A549 (cell line): ENCODE measurements at regions not wholly inside any gene's neighbourhood (a gene's known extent, or its start where the extent isn't known, plus 50 kb on each side); places are given as distances from the start of the nearest gene placed in this dataset.

ENCODE experiments used
- ATAC-seq, 2 experiments: fragments of 200-7000 bp in 1 of 2; fragments of >200 bp in 1 of 2; cut with Nextera tagmentation in 1 of 2; cut with Tn5 transposase in 1 of 2; 3 replicates each; pipeline versions ENCODE4 v1.8.0 to v1.9.1; 2018 to 2020; ENCODE audit warnings: mild to moderate bottlenecking in 1 of 2, moderate library complexity in 1 of 2
- CTCF ChIA-PET: fragments of 300-600 bp; sonication (Branson Sonifier 250); formaldehyde crosslinking; extraction: SDS; loops from one replicate; lab custom pipeline; 2021; ENCODE audit warnings: antibody characterized with exemption, inconsistent platforms; lab: Yijun Ruan, JAX
- POLR2A ChIA-PET: fragments of 350-600 bp; formaldehyde crosslinking; extraction: SDS; loops from one replicate; lab custom pipeline; 2021; ENCODE audit warnings: antibody characterized with exemption, inconsistent platforms; lab: Yijun Ruan, JAX
- DNase-seq, 2 experiments: peaks; one replicate each; pipeline versions ENCODE4 v3.0.0 to v3.0.0-alpha.2; 2011 to 2016; ENCODE audit warnings: low read depth in 1 of 2, low spot score in 1 of 2
- FAIRE-seq: peaks from 2 replicates; lab custom pipeline; 2011; peaks lifted over from hg19 to GRCh38; lab: Jason Lieb, UNC
- H3K27ac ChIP-seq, 2 experiments: fragments of >200 bp; sonication (Bioruptor Twin); formaldehyde crosslinking; 3 replicates each; pipeline ENCODE4 v1.5.1; 2016 to 2017
- H3K4me1 ChIP-seq: fragments of >200 bp; sonication (Bioruptor Twin); formaldehyde crosslinking; 3 replicates; pipeline ENCODE4 v1.6.1; 2016
- H3K4me2 ChIP-seq: fragments of >200 bp; sonication (Bioruptor Twin); formaldehyde crosslinking; 3 replicates; pipeline ENCODE4 v1.6.1; 2016
- H3K4me3 ChIP-seq: fragments of >200 bp; sonication (Bioruptor Twin); formaldehyde crosslinking; 3 replicates; pipeline ENCODE4 v1.5.1; 2016
- H3K9me3 ChIP-seq: fragments of >200 bp; sonication (Bioruptor Twin); formaldehyde crosslinking; 3 replicates; pipeline ENCODE4 v1.6.1; 2016
- BCL3 ChIP-seq: fragments of >200 bp; sonication (Bioruptor Twin); formaldehyde crosslinking; IDR thresholded peaks from 3 replicates; pipeline ENCODE4 v1.6.1; 2016
- CBX2 ChIP-seq: fragments of 200-600 bp; sonication (generic); IDR thresholded peaks from 2 replicates; pipeline ENCODE4 v1.6.1; 2016; ENCODE audit warnings: low read depth, mild to moderate bottlenecking, borderline replicate concordance
- CHD2 ChIP-seq: fragments of 150-350 bp; IDR thresholded peaks from 2 replicates; pipeline ENCODE4 v1.6.1; 2014; ENCODE audit warnings: low read length; ENCODE audit not compliant: partially characterized antibody
- CTCF ChIP-seq: fragments of >200 bp; sonication (Bioruptor Twin); formaldehyde crosslinking; IDR thresholded peaks from 3 replicates; pipeline ENCODE4 v1.5.1; 2016
- EHF ChIP-seq: fragments of 250-450 bp; sonication (Bioruptor Pico); IDR thresholded peaks from 2 replicates; pipeline ENCODE4 v1.5.0; 2020; ENCODE audit warnings: mild to moderate bottlenecking
- ESRRA ChIP-seq: fragments of 150-350 bp; IDR thresholded peaks from 2 replicates; pipeline ENCODE4 v1.6.1; 2014; ENCODE audit warnings: mild to moderate bottlenecking, low read length, borderline replicate concordance
- FOSL2 ChIP-seq, 2 experiments: fragments of 450-650 bp in 1 of 2; fragments of >200 bp in 1 of 2; sonication (Bioruptor Twin) in 1 of 2; formaldehyde crosslinking; IDR thresholded peaks; 2 replicates each; pipeline versions ENCODE4 v1.5.0 to v1.6.1; 2016 to 2020; ENCODE audit warnings: mild to moderate bottlenecking in 1 of 2, moderate library complexity in 1 of 2
- FOXS1 ChIP-seq: fragments of 250-450 bp; sonication (Bioruptor Pico); IDR thresholded peaks from 2 replicates; pipeline ENCODE4 v1.5.0; 2020; ENCODE audit warnings: mild to moderate bottlenecking, moderate library complexity
- HOXA7 ChIP-seq: fragments of 250-450 bp; sonication (Bioruptor Pico); IDR thresholded peaks from 2 replicates; pipeline ENCODE4 v1.5.0; 2020; ENCODE audit warnings: mild to moderate bottlenecking, moderate library complexity
- KDM1A ChIP-seq: fragments of 200-600 bp; sonication (generic); IDR thresholded peaks from 2 replicates; pipeline ENCODE4 v1.6.1; 2016; ENCODE audit warnings: low read depth, mild to moderate bottlenecking
- MAZ ChIP-seq: fragments of 150-350 bp; IDR thresholded peaks from 2 replicates; pipeline ENCODE4 v1.6.1; 2014; ENCODE audit warnings: antibody characterized with exemption, low read depth, low read length, borderline replicate concordance
- MYC ChIP-seq: IDR thresholded peaks from 2 replicates; pipeline ENCODE4 v1.6.1; 2012; ENCODE audit warnings: mild to moderate bottlenecking, inconsistent platforms, low read length, improper control_type of control experiment, borderline replicate concordance
- NFE2L2 ChIP-seq: fragments of 150-350 bp; conservative IDR thresholded peaks from 2 replicates; pipeline ENCODE4 v1.6.1; 2014; ENCODE audit warnings: low read length
- NR3C1 ChIP-seq: fragments of >200 bp; sonication (Bioruptor Twin); formaldehyde crosslinking; IDR thresholded peaks from 3 replicates; pipeline ENCODE4 v1.6.1; 2017
- PHF8 ChIP-seq: fragments of 200-600 bp; sonication (generic); IDR thresholded peaks from 2 replicates; pipeline ENCODE4 v1.6.1; 2016; ENCODE audit warnings: low read depth, mild to moderate bottlenecking, antibody characterized with exemption, moderate library complexity, borderline replicate concordance
- RAD21 ChIP-seq, 2 experiments: fragments of >200 bp in 1 of 2; sonication (Bioruptor Twin) in 1 of 2; formaldehyde crosslinking in 1 of 2; IDR thresholded peaks in 1 of 2; conservative IDR thresholded peaks in 1 of 2; 2 replicates in 1 of 2; 3 replicates in 1 of 2; pipeline ENCODE4 v1.6.1; 2012 to 2018; ENCODE audit warnings: inconsistent platforms in 1 of 2
- RFX5 ChIP-seq: fragments of 450-650 bp; IDR thresholded peaks from 2 replicates; pipeline ENCODE4 v1.7.1; 2014; ENCODE audit warnings: antibody characterized with exemption, mild to moderate bottlenecking, moderate library complexity
- RNF2 ChIP-seq: fragments of 200-600 bp; sonication (generic); IDR thresholded peaks from 2 replicates; pipeline ENCODE4 v1.6.1; 2016; ENCODE audit warnings: low read depth, mild to moderate bottlenecking, antibody characterized with exemption, moderate library complexity, borderline replicate concordance
- TFCP2L1 ChIP-seq: fragments of 250-450 bp; sonication (Bioruptor Pico); IDR thresholded peaks from 2 replicates; pipeline ENCODE4 v1.5.0; 2021; ENCODE audit warnings: mild to moderate bottlenecking
- ZC3H11A ChIP-seq: fragments of 450-650 bp; IDR thresholded peaks from 2 replicates; pipeline ENCODE4 v1.6.1; 2014; ENCODE audit warnings: antibody characterized with exemption, mild to moderate bottlenecking
- ZNF302 ChIP-seq: fragments of 250-450 bp; sonication (Bioruptor Pico); IDR thresholded peaks from 2 replicates; pipeline ENCODE4 v1.9.0; 2021; ENCODE audit warnings: inconsistent platforms, mild to moderate bottlenecking, moderate library complexity
- WGBS: methylation state at CpG from one replicate; pipeline ENCODE4 v1.1.6; 2017; ENCODE audit errors: missing lambda C conversion rate; 5-methylcytosine and 5-hydroxymethylcytosine counted together
- TF ChIP-seq, protein P1 (sequence below): IDR thresholded peaks from 2 replicates; pipeline ENCODE4 v1.6.1; 2012
- TF ChIP-seq, protein P2 (sequence below): IDR thresholded peaks from 2 replicates; pipeline ENCODE4 v1.6.1; 2012
- TF ChIP-seq, protein P3 (sequence below): fragments of 250-450 bp; sonication (Bioruptor Pico); IDR thresholded peaks from 2 replicates; pipeline ENCODE4 v1.5.0; 2020; ENCODE audit warnings: low read depth, mild to moderate bottlenecking, moderate library complexity

DNA sequence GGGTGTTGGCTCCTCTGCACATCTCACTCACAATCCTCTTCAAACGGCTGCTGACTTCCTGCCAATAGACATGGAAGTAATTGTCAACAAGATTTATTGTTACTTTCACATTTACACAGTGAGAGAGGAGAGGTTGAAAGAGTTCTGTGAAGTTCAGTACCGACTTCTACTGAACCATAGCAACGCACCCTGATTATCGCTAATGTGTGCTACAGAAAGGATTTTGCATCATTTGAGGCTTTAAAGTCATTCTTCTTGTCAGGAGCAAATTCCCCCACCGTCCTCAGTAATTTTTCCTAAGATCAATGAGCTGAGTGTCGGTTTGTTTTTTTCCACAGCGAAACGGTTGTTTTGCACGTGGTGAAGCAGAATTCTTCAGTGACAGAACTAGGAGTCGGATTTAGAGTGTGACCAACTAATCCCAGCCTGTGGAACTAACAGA, 361.0 kb downstream of the ADGRL2 start:
- ATAC-seq, result no peak
- H3K4me1 ChIP-seq, result peaks cover 6% of the 10 kb centered on the region; the same call in 1 of the 3 replicates
- 41% methylated on average over 10 of the region's 10 CpGs for WGBS
- H3K4me3 ChIP-seq, result no peak overlapping the region
- CTCF ChIA-PET, result no interaction called here
- peak overlapping the region; percentile 41; the same call in 1 of the 3 replicates for H3K4me2 ChIP-seq
- no peak overlapping the region for H3K27ac ChIP-seq
- H3K9me3 ChIP-seq, result no peaks in the 10 kb centered on the region
- FAIRE-seq, result no peak
- POLR2A ChIA-PET, result no interaction called here
- TF ChIP-seq CTCF (no peak), KDM1A (no peak), TFCP2L1 (no peak), CBX2 (no peak), RFX5 (no peak), ZC3H11A (no peak), NR3C1 (no peak), RAD21 (conservative IDR thresholded peaks at IDR 0.05 in 1 of 2, IDR thresholded peaks at IDR 0.05 in 1 of 2) (no peak), PHF8 (no peak)
- TF ChIP-seq, protein P1, sequence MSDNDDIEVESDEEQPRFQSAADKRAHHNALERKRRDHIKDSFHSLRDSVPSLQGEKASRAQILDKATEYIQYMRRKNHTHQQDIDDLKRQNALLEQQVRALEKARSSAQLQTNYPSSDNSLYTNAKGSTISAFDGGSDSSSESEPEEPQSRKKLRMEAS, result no peak
- no peak for DNase-seq

DNA sequence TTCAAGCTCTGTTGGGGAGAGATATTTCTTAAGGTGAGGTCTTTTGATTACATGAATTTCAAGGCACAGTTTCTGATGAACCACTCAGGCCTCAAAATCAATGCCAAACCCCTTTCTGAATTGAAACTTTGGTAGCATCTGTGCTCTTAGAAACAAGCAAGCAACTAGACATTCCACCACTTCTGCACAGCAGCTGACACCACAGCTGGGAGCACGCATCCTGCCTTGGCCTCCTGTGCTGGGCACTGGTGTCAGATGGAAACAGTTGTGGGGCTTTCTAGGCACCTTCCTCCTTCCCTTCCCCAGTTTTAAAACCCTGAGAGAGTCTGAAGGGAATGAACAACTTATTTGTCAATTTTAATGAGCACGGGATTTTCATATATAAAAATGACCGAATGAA, 360.2 kb downstream of the ADGRL2 start:
- no peak overlapping the region for H3K27ac ChIP-seq
- ATAC-seq (no peak), DNase-seq (no peak), FAIRE-seq (no peak)
- H3K4me3 ChIP-seq, result no peak overlapping the region
- TF ChIP-seq MYC (no peak), MAZ (no peak), FOSL2 (IDR thresholded peaks at IDR 0.05) (no peak), FOSL2 (CRISPR knock-in tag; IDR thresholded peaks at IDR 0.05) (no peak), ESRRA (no peak)
- TF ChIP-seq, protein P2, sequence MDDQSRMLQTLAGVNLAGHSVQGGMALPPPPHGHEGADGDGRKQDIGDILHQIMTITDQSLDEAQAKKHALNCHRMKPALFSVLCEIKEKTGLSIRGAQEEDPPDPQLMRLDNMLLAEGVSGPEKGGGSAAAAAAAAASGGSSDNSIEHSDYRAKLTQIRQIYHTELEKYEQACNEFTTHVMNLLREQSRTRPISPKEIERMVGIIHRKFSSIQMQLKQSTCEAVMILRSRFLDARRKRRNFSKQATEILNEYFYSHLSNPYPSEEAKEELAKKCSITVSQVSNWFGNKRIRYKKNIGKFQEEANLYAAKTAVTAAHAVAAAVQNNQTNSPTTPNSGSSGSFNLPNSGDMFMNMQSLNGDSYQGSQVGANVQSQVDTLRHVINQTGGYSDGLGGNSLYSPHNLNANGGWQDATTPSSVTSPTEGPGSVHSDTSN, result no peak
- 80% methylated on average over 3 of the region's 3 CpGs for WGBS
- peaks cover 6% of the 10 kb centered on the region; the same call in 1 of the 3 replicates for H3K4me1 ChIP-seq
- POLR2A ChIA-PET, result no interaction called here
- no peaks in the 10 kb centered on the region for H3K9me3 ChIP-seq
- no peak overlapping the region for H3K4me2 ChIP-seq
- CTCF ChIA-PET, result no interaction called here

DNA sequence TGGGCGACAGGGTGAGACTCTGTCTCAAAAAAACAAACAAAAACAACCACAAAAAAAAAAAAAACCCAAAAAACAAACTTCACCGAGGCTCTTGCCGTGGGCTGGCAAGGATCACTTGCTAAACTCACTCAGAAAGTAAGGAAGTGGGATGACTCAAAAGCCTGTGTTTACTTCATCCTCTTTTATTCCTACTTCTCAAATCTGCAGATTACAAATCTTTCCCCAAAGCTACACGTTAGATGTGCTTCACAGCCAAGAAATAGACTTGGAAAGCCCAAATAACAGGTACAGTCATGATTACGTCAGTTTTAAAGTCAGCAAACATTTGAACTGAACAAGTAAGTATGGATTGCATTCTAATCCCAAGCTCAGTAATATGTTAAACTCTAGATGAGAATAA, 359.3 kb downstream of the ADGRL2 start:
- WGBS, result 20% methylated on average over 5 of the region's 5 CpGs
- POLR2A ChIA-PET, result no interaction called here
- H3K9me3 ChIP-seq, result no peaks in the 10 kb centered on the region
- CTCF ChIA-PET, result no interaction called here
- peak in 1 of 2 experiments; percentile 1 for DNase-seq
- H3K4me2 ChIP-seq, result no peak overlapping the region
- no peak overlapping the region for H3K27ac ChIP-seq
- no peak for FAIRE-seq
- no peak overlapping the region for H3K4me3 ChIP-seq
- peaks cover 6% of the 10 kb centered on the region; the same call in 1 of the 3 replicates for H3K4me1 ChIP-seq
- no peak for TF ChIP-seq CHD2
- no peak for ATAC-seq

DNA sequence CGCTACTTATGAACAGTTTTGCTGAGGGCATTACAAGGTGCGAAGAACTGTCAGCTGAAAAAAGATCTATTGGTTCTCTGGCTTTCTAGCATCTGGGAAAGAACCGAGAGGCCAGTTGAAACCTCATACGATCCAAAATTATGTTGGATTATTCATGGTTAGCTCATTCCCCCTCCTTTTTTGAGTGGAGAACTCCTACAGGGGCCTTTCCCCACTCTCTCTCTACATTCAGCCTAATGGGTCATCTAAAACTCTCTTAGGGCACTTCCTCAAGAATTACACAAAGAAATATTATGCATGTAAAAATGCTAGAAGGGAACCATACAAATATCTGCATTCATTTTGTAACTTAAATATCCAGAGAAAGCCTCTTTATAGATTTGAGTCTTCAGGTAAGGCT, 358.2 kb downstream of the ADGRL2 start:
- Histone ChIP-seq H3K4me1 (peaks cover 6% of the 10 kb centered on the region; the same call in 1 of the 3 replicates), H3K27ac (no peak overlapping the region), H3K9me3 (no peaks in the 10 kb centered on the region), H3K4me2 (no peak overlapping the region), H3K4me3 (no peak overlapping the region)
- ATAC-seq (no peak), FAIRE-seq (no peak), DNase-seq (no peak)
- WGBS, result 73% methylated on average over 4 of the region's 4 CpGs
- CTCF ChIA-PET, result no interaction called here
- POLR2A ChIA-PET, result no interaction called here
- TF ChIP-seq RNF2, result no peak
- no peak for TF ChIP-seq RFX5
- TF ChIP-seq KDM1A, result no peak
- no peak for TF ChIP-seq EHF (CRISPR knock-in tag)
- no peak for TF ChIP-seq NFE2L2
- TF ChIP-seq BCL3, result no peak
- TF ChIP-seq FOXS1 (CRISPR knock-in tag), result no peak
- no peak for TF ChIP-seq HOXA7
- no peak for TF ChIP-seq TFCP2L1
- TF ChIP-seq, protein P2, result no peak
- TF ChIP-seq, protein P3, sequence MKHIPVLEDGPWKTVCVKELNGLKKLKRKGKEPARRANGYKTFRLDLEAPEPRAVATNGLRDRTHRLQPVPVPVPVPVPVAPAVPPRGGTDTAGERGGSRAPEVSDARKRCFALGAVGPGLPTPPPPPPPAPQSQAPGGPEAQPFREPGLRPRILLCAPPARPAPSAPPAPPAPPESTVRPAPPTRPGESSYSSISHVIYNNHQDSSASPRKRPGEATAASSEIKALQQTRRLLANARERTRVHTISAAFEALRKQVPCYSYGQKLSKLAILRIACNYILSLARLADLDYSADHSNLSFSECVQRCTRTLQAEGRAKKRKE (CRISPR knock-in tag), result no peak
- no peak for TF ChIP-seq MAZ
- no peak for TF ChIP-seq ZNF302 (CRISPR knock-in tag)
